ENCODE measurements at regions not wholly inside any gene's neighbourhood (a gene's known extent, or its start where the extent isn't known, plus 50 kb on each side); places are given as distances from the start of the nearest gene placed in this dataset.
"Not testable (repeated sequence)": the region's sequence is repeated elsewhere in the genome, so short reads cannot be mapped to it uniquely, and the experiment has no call there.

GRCh38 chr6:167690167-167690922 is 136.4 kb upstream of the AFDN start:
- TF ChIP-seq, protein P1, sequence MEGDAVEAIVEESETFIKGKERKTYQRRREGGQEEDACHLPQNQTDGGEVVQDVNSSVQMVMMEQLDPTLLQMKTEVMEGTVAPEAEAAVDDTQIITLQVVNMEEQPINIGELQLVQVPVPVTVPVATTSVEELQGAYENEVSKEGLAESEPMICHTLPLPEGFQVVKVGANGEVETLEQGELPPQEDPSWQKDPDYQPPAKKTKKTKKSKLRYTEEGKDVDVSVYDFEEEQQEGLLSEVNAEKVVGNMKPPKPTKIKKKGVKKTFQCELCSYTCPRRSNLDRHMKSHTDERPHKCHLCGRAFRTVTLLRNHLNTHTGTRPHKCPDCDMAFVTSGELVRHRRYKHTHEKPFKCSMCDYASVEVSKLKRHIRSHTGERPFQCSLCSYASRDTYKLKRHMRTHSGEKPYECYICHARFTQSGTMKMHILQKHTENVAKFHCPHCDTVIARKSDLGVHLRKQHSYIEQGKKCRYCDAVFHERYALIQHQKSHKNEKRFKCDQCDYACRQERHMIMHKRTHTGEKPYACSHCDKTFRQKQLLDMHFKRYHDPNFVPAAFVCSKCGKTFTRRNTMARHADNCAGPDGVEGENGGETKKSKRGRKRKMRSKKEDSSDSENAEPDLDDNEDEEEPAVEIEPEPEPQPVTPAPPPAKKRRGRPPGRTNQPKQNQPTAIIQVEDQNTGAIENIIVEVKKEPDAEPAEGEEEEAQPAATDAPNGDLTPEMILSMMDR (IDR thresholded peaks at IDR 0.05): not testable (repeated sequence)
- TF ChIP-seq POLR2A (IDR thresholded peaks at IDR 0.05): not testable (repeated sequence)

All from lower leg skin (tissue), 3 donors.